GM19035 (cell line): ENCODE measurements at regions not wholly inside any gene's neighbourhood (a gene's known extent, or its start where the extent isn't known, plus 50 kb on each side); places are given as distances from the start of the nearest gene placed in this dataset.

ENCODE experiments used
- ATAC-seq: cut with Tn5 transposase; IDR thresholded peaks from one replicate; pipeline ENCODE4 v1.9.1; 2021; ENCODE audit not compliant: unreplicated experiment

DNA sequence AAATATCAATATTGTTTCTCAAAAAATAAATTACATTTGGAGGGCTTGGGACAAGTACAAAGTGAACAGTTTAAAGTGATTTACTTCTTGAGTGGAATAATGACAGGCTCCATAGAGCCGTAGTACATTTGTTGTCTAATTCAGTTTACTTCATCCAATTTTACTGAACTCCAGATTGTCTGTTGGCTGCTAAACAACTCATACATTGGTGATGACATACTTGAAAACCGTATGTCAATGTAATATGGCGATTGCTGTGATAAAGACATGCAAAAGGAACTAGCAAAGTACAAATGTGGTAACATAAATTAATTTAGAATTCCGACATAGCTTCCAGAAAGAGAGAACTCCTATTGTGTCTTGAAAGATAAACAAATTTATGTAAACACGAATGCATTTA, 1197.5 kb upstream of the CDH18 start:
- ATAC-seq: no peak

DNA sequence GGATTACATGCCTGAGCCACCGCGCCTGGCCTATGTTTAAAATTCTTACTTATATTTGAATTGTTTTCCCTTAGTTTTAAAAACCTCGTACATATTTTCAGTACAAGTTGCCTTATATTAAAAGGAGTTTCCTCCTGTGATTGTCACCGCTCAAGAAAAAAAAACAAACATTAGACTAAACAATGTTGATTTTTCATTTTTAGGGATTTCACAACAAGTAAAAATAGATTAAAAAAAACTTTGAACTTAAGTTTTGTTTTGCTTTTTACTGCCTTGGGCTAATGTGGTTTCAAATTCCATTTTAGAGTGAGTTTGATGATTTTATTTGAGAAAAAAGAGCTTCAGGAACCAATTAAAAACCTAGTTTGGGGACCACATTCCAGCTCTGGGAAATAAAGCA, 1196.6 kb upstream of the CDH18 start:
- ATAC-seq: no peak

DNA sequence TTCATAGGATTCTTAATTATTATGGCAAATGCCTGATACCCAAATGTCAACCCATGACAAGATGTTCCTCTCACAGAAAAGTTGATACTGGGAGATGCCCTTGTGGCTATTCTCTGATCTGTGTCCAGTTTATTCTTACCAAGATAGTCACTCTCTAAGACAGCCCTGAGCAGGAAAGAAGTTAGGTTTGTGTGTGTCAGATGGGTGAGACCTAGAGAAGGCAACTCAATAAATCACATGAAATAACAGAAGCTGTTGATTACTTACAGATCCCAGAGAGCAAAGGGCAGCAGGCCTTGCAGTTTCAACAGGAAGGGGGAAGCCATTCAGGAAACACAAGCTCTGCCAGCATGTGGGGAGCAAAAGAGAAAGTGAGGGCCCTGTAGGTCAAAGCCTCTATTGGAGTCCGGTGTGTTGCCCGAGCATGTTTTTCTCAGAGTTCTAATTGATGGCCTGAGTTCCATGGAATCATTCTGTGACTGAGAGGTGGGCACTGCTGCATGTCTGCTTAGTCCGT, 1193.7 kb upstream of the CDH18 start:
- no peak for ATAC-seq

DNA sequence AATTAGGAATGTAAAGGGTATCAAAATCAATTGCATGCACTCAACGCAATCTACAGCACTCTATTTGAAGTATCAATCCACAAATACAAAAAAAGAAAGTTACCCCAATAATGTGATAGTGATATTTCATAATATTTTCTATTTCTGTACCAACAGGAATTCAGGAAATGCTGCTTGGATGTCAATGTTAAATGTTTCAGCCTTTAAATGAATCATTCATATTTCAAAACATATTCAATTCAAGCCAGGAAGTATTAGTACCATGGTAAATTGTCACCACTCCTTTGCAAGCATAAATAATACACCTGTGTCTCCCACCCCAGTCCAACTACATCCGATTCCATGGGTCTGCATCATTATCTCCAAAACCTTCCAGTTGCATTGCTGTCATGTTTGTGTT, 1185.5 kb upstream of the CDH18 start:
- ATAC-seq: no peak

DNA sequence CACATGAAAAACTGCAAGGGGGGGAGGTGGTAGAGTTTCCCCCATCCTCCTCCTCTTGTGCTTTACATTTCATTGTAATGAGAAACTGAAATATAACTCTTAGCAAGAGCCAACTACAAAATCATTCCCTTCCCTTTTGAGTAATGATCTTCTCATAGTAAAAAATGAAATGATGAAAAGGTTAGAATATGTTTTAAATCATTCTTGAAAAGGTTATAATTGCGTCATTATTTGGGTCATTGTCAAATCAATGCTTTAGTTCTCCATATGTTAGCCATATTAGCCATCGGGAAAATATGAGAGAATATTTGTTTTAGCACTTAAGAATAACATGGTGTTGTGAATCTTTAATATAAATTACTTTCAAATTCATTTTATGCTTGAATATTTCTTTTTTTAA, 1185.0 kb upstream of the CDH18 start:
- ATAC-seq: no peak

DNA sequence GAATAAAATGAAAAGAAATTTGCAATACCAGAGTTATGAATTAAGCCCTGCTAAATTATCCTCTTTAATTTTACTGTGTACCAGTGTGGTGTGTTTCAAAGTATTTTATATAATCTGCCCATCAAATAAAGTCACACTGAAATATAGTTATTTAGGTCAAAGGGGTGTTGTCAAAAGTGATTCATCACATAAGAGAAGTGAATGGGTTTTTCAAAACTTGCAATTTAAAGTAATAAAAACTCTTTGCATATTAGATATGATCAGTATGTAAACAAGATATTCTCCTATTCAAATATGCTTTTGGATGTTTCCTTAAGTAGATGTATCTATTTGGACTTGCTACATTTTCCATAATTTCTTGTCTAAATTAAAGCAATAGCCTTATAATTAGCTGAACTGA, 1183.0 kb upstream of the CDH18 start:
- ATAC-seq: no peak

DNA sequence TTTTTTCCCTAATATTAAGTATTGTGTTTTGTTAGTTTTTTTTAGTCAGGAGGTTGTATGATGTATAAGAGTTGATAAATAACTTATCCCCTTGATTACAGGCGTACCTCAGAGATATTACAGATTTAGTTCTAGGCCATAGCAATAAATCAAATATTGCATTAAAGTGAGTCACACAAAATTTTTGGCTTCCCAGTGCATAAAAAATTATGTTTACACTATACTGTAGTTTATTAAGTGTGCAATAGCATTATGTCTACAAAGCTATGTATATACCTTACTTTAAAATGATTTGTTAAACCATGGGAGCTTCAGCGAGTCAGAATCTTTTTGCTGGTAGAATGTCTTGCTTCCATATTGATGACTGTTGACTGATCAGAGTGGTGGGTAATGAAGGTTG, 1180.6 kb upstream of the CDH18 start:
- ATAC-seq: no peak

DNA sequence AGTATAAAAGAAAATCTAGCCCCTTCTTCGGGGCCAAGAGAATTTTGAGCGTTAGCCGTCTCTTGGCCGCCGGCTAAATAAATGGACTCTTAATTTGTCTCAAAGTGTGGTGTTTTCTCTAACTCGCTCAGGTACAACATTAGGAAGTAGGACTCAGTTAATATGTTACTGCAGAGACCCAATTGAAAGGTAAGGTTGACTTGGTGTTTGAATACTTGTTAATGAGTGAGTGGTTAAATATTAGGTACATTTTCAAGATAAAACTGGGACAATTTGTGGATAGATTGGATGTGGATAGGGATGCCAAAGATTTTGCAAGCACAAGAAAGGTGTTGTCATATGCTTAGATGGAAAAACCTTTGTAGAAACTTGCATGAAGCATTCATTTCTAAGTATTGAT, 1177.3 kb upstream of the CDH18 start:
- ATAC-seq: no peak

DNA sequence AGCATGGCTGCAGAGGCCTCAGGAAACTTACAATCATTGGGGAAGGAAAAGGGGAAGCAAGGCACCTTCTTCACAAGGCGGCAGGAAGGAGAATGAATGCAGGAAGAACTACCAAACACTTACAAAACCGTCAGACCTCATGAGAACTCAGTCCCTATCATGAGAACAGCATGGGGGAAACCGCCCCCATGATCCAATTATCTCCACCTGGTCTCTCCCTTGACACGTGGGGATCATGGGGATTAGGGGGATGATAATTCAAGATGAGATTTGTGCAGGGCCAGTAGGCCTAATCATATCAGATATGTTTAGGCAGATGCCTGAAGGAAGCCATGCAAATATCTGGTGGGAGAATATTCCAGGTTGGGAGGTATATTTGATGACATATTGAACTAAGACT, 1176.4 kb upstream of the CDH18 start:
- ATAC-seq: no peak

DNA sequence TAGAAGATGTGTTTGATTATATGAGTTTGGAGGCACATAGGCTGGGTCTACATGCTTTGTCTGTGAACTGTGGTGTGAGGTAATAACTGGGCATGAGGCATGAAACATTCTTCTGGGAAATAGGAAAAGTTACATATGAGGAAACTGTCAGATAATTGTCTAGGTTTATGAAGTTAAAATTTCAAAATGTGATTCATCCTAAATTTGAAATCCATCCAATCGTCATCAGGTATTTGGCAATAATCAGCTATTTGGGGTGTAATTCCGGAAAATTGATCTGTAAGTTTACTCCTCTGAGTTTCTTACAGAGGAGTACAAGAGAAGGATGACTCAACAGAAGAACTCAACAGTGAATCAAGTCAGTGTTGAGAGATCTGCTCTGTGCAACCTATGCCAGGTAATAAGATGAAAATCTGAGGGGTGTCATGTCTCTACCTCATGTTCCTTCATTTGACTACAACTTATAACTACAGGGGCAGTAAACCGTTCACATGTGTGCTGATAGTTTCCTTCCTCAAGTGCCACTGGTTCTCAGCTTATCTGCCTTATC, 1171.6 kb upstream of the CDH18 start:
- no peak for ATAC-seq

DNA sequence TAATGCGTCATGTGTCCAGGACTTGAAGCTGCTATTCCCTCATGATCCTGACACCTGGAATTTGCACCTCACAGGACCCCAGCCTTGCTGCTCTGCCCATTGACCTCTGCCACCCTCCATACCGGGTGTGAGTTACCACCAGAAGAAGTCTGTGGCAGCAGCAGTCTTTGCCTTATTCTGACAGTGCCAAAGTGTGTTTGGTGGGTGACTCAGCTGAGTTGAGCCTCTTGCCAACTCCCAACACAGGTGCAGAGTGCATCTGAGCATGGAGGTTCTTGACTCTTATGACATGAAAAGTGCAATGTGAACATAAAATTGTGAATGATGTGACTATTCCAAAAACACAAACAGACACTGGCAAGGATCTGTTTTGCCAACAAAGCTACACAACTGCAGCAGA, 1166.5 kb upstream of the CDH18 start:
- ATAC-seq: no peak

DNA sequence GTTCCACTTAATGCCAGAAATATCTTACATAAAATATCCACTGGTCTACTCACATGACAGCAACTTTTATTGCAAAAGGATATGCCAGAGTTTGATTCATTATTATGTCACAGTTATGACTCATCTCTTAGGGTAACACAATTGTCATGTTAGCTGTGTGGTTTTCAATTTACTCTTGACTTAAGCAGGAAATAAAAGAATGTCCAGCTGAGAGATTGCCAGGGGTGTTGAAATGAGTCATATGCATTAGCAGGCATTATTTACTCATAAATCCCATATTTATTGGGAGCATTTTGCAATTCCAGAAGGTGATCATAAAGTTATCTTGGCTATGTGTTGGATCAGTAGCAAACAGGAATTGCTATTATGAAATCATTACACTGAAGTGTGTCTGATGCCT, 1164.6 kb upstream of the CDH18 start:
- no peak for ATAC-seq

DNA sequence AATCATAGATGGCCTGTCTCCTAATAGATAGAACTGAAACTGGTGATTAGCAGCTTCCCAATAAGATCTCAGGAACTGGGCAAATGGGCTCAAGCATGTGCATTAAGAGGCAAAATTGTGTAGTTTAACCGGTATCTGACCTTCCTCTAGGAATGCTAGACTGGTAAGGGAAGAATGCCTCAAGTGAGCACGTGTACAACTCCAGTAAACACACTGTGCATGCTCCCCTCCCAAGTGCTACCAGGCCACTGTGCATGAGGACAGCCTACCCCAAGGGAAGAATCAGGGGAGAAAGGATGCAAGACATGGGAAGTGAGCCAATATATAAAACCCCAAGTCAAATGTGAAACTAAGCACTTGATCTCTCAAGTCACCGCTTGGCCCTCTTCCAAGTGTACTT, 1157.4 kb upstream of the CDH18 start:
- no peak for ATAC-seq

DNA sequence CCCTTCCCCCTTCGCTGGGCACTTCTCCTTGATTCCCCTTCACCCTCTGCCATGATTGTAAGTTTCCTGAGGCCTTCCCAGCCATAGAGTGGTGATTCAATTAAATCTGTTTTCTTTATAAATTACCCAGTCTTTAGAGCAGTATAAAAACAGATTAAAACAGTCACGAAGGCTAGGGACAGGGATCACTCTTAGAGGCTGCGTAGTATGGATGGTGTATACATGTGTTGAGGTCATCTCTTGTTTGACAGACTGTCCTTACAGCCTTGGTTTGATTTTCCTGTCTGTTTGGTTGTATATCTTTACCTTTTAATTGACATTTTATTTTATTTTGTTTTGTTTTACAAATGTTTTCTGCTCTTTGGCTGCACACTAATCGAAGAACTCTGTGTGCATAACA, 1155.7 kb upstream of the CDH18 start:
- ATAC-seq: no peak

DNA sequence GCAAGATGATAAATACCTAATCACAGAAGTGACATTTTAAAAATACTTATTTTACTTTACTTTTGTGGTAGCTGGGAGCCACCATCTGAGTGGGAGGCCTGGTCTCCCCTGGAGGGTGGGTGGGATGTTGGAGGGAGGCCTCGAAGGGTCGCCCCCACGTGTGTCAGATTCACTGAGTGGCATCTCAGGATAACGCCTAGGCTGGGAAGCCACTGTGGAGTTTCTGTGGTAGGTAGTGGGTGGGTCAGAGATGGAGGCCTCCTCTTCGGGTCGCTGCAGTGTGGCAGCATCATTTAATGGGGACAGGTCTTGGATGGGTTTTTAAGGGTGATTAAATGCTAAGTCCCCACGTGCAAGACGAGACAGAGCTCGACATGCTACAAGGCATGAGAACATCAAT, 1154.8 kb upstream of the CDH18 start:
- ATAC-seq: no peak

DNA sequence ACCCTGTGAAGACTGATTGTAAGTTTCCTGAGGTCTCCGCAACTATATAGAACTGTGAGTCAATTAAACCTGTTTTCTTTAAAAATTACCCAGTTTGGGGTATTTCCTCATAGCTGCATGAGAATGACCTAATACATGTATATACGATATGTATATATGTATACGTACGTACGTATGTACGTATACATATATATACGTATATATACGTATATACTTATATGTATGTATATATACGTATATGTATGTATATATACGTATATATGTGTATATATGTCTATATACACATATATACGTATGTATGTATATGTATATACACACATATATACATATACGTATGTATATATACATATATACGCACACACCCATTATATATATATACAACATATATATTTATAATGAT, 1153.0 kb upstream of the CDH18 start:
- ATAC-seq: no peak

DNA sequence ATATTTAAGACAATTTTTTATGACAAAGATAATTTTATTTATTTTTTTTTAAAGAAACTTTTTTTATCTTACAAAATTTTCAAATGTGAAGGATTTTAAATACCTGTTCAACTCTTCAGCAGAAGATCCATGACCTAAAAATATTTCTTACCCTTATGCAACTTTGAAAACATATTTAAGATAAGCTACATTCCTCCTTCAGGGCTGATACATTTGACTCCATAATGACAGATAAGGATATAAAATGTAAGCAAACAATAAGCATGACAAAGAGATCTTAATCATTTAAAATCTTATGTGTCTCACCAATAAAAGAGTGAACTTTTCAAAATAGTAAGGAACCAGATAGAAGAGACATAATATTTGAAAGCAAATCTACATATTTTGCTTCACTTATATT, 1138.2 kb upstream of the CDH18 start:
- ATAC-seq: no peak

DNA sequence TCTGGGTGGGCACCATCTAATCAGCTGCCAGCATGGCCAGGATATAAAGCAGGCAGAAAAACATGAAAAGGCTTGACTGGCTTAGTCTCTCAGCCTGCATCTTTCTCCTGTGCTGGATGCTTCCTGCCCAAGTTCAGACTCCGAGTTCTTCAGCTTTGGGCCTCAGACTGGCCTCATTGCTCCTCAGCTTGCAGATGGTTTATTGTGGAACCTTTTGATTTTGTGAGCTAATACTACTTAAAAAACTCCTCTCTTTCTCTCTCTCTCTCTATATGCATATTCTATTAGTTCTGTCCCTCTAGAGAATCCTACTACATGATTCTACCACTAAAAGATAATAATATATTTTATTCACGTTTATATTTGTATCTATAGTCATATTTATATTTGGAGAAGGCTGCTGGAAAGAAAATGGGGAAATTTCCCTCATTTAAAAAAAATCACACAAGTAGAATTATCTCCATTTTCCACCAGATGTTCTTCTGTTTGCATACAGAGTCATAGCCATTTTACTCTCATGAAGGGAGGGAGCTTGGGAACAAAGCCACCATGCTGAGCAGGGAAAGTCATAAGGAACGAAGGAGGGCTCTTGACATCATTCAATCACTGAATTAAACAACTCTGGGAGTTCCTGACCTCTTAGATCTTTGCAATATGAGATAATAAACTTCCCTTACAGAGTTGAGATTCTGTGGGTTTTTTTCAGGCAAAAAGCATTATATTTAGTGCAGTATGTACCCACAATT, 1137.4 kb upstream of the CDH18 start:
- no peak for ATAC-seq

DNA sequence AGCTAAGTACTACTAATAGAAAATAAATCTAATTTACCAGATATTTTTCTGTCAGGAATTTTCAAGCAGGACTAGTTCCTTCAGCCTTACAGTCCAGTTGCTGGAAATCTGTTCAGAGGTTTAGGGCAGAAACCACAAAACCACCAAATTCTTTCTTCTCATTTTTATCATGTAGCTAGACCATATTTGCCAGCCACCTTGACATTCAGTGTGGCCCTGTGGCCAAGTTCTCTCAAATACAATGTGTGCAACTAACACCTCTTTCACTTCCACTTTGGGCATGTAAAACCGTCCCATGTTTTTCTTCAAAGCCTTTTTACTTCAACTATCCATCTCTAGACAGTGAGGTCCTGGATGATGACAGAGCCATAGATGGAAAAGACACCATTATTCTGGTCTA, 1133.2 kb upstream of the CDH18 start:
- no peak for ATAC-seq

DNA sequence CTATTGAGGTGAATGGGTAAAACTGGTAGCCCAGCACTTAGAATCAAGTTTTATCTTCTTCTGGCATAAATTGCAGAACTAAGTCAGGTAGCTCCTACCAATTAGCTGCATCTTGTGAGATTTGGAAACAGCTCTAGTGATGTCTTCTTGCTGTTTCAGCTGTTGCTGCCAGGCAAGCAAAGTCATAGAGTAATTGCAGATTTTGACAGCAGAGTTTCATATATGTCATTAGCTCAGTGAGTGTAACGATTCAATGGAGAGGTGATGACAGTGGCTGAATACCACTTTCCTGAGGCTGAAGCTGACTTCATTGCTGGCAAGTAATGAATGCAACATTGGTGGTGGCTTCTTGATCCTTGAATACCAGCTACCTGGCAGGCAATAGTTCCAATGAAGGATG, 1109.7 kb upstream of the CDH18 start:
- ATAC-seq: no peak

DNA sequence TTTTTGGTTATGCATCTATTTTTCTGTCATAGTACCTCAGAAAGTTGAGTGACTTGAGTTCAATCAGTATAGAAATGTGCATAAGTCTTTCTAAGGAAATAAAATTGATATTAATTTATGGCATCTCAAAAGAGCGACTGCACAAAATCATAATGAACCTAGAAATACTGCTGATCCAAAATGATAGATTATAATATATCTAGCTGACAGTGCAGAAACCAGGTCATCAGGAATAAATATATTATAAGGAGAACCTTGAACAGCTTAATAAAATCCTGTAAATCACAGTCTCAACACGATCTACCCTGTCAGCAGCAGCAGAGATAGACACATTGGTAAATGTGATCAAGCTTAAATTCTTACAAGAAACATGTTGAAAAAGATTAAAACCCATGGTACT, 1106.6 kb upstream of the CDH18 start:
- no peak for ATAC-seq

DNA sequence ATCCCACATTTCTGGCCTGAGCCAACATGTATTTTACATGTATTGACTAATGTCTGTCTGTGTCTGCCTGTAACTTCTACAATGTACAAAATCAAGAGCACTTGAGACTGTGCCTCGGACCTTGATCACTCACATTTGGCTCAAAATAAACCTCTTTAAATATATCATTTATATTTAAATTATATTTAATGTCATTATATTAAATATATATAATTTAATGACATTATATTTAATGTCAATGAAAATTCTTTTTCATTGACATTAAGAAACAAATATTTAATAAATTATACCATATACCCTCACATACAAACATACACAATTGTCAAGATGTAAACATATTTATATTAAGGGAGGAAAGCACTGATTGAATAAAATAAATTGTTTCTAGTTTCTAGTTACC, 1099.8 kb upstream of the CDH18 start:
- ATAC-seq: no peak

DNA sequence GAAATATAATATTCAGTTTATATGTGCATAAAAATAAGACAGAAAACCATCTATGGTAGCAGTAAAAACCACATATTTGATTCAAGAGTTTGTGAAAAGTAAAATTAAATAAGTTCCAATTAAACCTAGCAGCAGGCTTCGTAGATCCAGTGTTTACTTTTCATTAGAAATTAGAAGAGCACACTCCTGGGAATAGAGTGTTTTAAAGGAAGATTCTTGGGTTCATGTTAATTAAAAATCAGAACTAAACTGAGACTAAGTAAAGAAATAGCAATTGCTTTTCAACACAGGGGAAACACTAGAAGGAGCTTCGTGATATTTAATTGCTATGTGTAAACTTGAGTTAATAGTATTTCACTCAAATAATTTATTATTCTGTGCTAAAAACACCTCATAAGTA, 1097.8 kb upstream of the CDH18 start:
- no peak for ATAC-seq
